IMR-90 (cell line): ENCODE measurements at regions not wholly inside any gene's neighbourhood (a gene's known extent, or its start where the extent isn't known, plus 50 kb on each side); places are given as distances from the start of the nearest gene placed in this dataset.

Source experiments
- CEBPB ChIP-seq: IDR thresholded peaks from 2 replicates; pipeline ENCODE4 v1.6.1; 2012; ENCODE audit warnings: low read depth, low read length, improper control_type of control experiment
- FOS ChIP-seq: fragments of 150-350 bp; IDR thresholded peaks from 2 replicates; pipeline ENCODE4 v1.6.1; 2016; ENCODE audit warnings: low read depth, low read length
- MAZ ChIP-seq: IDR thresholded peaks from 2 replicates; pipeline ENCODE4 v1.6.1; 2012; ENCODE audit warnings: low read depth, mild to moderate bottlenecking, low read length, improper control_type of control experiment, moderate library complexity, borderline replicate concordance
- NFE2L2 ChIP-seq: fragments of 150-350 bp; IDR thresholded peaks from 2 replicates; pipeline ENCODE4 v1.6.1; 2016; ENCODE audit warnings: low read depth, mild to moderate bottlenecking, low read length
- POLR2A ChIP-seq: IDR thresholded peaks from 2 replicates; pipeline ENCODE4 v1.6.1; 2012; ENCODE audit warnings: mild to moderate bottlenecking, low read depth, low read length
- RFX5 ChIP-seq: IDR thresholded peaks from 2 replicates; pipeline ENCODE4 v1.8.0; 2012; ENCODE audit warnings: low read depth, mild to moderate bottlenecking, low read length, moderate library complexity
- TF ChIP-seq, protein P1 (sequence below): conservative IDR thresholded peaks from 2 replicates; pipeline ENCODE4 v1.5.1; 2012; ENCODE audit warnings: mild to moderate bottlenecking, low read depth, low read length, improper control_type of control experiment
- TF ChIP-seq, protein P2 (sequence below): fragments of 150-350 bp; IDR thresholded peaks from 2 replicates; pipeline ENCODE4 v1.6.1; 2017; ENCODE audit warnings: mild to moderate bottlenecking, antibody characterized with exemption, low read length, low read depth

DNA sequence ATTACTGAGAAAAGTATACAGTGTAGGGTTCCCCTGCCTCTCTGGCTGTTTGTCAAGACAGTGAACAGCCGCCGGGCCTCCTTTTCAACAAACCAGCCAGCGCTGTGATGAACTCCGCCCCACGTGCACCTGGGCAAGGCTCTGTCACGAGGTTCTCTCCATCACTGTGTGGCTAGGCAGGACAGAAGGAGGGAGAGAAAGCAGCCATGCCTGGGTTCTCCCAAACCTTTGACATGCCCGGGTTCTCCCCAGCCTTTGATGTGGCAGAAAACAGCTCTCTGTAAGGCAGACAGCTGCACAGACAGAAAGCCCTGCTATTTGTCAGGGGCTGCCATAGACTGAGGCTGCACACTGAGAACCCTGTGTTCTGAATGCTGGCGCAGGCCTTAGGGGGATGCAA is 101.4 kb upstream of the TRPM1 start:
- TF ChIP-seq, protein P1, sequence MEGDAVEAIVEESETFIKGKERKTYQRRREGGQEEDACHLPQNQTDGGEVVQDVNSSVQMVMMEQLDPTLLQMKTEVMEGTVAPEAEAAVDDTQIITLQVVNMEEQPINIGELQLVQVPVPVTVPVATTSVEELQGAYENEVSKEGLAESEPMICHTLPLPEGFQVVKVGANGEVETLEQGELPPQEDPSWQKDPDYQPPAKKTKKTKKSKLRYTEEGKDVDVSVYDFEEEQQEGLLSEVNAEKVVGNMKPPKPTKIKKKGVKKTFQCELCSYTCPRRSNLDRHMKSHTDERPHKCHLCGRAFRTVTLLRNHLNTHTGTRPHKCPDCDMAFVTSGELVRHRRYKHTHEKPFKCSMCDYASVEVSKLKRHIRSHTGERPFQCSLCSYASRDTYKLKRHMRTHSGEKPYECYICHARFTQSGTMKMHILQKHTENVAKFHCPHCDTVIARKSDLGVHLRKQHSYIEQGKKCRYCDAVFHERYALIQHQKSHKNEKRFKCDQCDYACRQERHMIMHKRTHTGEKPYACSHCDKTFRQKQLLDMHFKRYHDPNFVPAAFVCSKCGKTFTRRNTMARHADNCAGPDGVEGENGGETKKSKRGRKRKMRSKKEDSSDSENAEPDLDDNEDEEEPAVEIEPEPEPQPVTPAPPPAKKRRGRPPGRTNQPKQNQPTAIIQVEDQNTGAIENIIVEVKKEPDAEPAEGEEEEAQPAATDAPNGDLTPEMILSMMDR: no peak
- TF ChIP-seq POLR2A (no peak), MAZ (no peak), FOS (no peak), RFX5 (no peak), NFE2L2 (no peak), CEBPB (no peak)
- TF ChIP-seq, protein P2, sequence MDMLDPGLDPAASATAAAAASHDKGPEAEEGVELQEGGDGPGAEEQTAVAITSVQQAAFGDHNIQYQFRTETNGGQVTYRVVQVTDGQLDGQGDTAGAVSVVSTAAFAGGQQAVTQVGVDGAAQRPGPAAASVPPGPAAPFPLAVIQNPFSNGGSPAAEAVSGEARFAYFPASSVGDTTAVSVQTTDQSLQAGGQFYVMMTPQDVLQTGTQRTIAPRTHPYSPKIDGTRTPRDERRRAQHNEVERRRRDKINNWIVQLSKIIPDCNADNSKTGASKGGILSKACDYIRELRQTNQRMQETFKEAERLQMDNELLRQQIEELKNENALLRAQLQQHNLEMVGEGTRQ: no peak
